IMR-90 (cell line): ENCODE measurements at regions not wholly inside any gene's neighbourhood (a gene's known extent, or its start where the extent isn't known, plus 50 kb on each side); places are given as distances from the start of the nearest gene placed in this dataset.

ENCODE experiments used
- ATAC-seq: fragments of 200-7000 bp; cut with Tn5 transposase; 2 replicates; pipeline ENCODE4 v1.9.1; 2020; ENCODE audit warnings: low read depth, mild to moderate bottlenecking, moderate library complexity
- BruUV-seq: library from RNA; stranded (reverse); fragments of 400-500 nt; replicated peaks from 2 replicates; lab custom pipeline; 2021; lab: Mats Ljungman, UMichigan
- CTCF ChIA-PET: fragments of 300-600 bp; formaldehyde crosslinking; extraction: SDS; loops from one replicate; lab custom pipeline; 2021; ENCODE audit warnings: antibody characterized with exemption; lab: Yijun Ruan, JAX
- POLR2A ChIA-PET: fragments of 300-600 bp; sonication (Branson Sonifier 250); formaldehyde crosslinking; loops from one replicate; lab custom pipeline; 2022; ENCODE audit warnings: antibody characterized with exemption; ENCODE audit not compliant: unreplicated experiment; lab: Charles Lee
- DNase-seq: peaks from one replicate; pipeline ENCODE4 v3.0.0; 2013
- H2AFZ ChIP-seq: replicated peaks from 2 replicates; pipeline ENCODE3; 2013; ENCODE audit warnings: low read length, mild to moderate bottlenecking; ENCODE audit not compliant: poor library complexity
- H2AK5ac ChIP-seq: 2 replicates; pipeline ENCODE4 v1.6.1; 2013; ENCODE audit warnings: low read depth, low read length, inconsistent platforms
- H2AK9ac ChIP-seq: replicated peaks from 2 replicates; pipeline ENCODE3; 2013; ENCODE audit warnings: mild to moderate bottlenecking, low read depth, low read length, moderate library complexity; ENCODE audit not compliant: poor library complexity
- H2BK120ac ChIP-seq: 2 replicates; pipeline ENCODE4 v1.6.1; 2013; ENCODE audit warnings: low read depth, low read length, inconsistent platforms
- H2BK15ac ChIP-seq: 3 replicates; pipeline ENCODE4 v1.6.1; 2013; ENCODE audit warnings: low read depth, low read length, inconsistent platforms
- H2BK20ac ChIP-seq: 2 replicates; pipeline ENCODE4 v1.6.1; 2013; ENCODE audit warnings: low read depth, mild to moderate bottlenecking, inconsistent platforms, low read length, moderate library complexity
- H2BK5ac ChIP-seq: 2 replicates; pipeline ENCODE4 v1.6.1; 2013; ENCODE audit warnings: mild to moderate bottlenecking, low read depth, low read length, inconsistent platforms; ENCODE audit not compliant: poor library complexity, severe bottlenecking
- H3K14ac ChIP-seq: replicated peaks from 2 replicates; pipeline ENCODE4 v1.6.1; 2013; ENCODE audit warnings: low read depth, low read length, inconsistent platforms
- H3K18ac ChIP-seq: 2 replicates; pipeline ENCODE4 v1.6.1; 2013; ENCODE audit warnings: low read depth, low read length, control low read depth
- H3K23ac ChIP-seq: 2 replicates; pipeline ENCODE4 v1.6.1; 2013; ENCODE audit warnings: low read depth, low read length, inconsistent platforms
- H3K27ac ChIP-seq: 2 replicates; pipeline ENCODE4 v1.5.1; 2013; ENCODE audit warnings: mild to moderate bottlenecking, control low read depth, low read length; ENCODE audit not compliant: insufficient read depth
- H3K27me3 ChIP-seq: 2 replicates; pipeline ENCODE4 v1.6.1; 2013; ENCODE audit warnings: low read length; ENCODE audit not compliant: control insufficient read depth, insufficient read depth
- H3K36me3 ChIP-seq: 2 replicates; pipeline ENCODE4 v1.6.1; 2013; ENCODE audit warnings: low read length, mixed read lengths; ENCODE audit not compliant: control insufficient read depth, insufficient read depth
- H3K4ac ChIP-seq: 2 replicates; pipeline ENCODE4 v1.6.1; 2013; ENCODE audit warnings: low read depth, low read length, inconsistent platforms
- H3K4me1 ChIP-seq: 2 replicates; pipeline ENCODE4 v1.6.1; 2013; ENCODE audit warnings: low read length, mixed read lengths; ENCODE audit not compliant: control insufficient read depth, insufficient read depth
- H3K4me2 ChIP-seq: 2 replicates; pipeline ENCODE4 v1.6.1; 2013; ENCODE audit warnings: low read depth, mild to moderate bottlenecking, control low read depth, low read length, moderate library complexity
- H3K4me3 ChIP-seq: 2 replicates; pipeline ENCODE4 v1.5.1; 2013; ENCODE audit warnings: low read depth, mild to moderate bottlenecking, control low read depth, low read length, moderate library complexity; ENCODE audit not compliant: insufficient read depth
- H3K56ac ChIP-seq: 2 replicates; pipeline ENCODE4 v1.6.1; 2013; ENCODE audit warnings: low read length, inconsistent platforms; ENCODE audit not compliant: insufficient read depth; ENCODE audit errors: extremely low read depth
- H3K79me1 ChIP-seq, 2 experiments: 2 replicates each; pipeline ENCODE4 v1.6.1; 2013; ENCODE audit warnings: low read length in 2 of 2, inconsistent platforms in 1 of 2, low read depth in 1 of 2
- H3K9ac ChIP-seq: 2 replicates; pipeline ENCODE4 v1.6.1; 2013; ENCODE audit warnings: low read depth, low read length, control low read depth
- H3K9me1 ChIP-seq: 2 replicates; pipeline ENCODE4 v1.6.1; 2013; ENCODE audit warnings: low read length, inconsistent platforms; ENCODE audit not compliant: insufficient read depth
- H3K9me3 ChIP-seq: 2 replicates; pipeline ENCODE4 v1.6.1; 2013; ENCODE audit warnings: low read length; ENCODE audit not compliant: control insufficient read depth, insufficient read depth
- H4K20me1 ChIP-seq: 2 replicates; pipeline ENCODE4 v1.6.1; 2013; ENCODE audit warnings: low read length, inconsistent platforms; ENCODE audit not compliant: insufficient read depth
- H4K5ac ChIP-seq: 2 replicates; pipeline ENCODE4 v1.6.1; 2013; ENCODE audit warnings: mild to moderate bottlenecking, low read depth, low read length, control low read depth
- H4K8ac ChIP-seq, 2 experiments: 2 replicates each; pipeline ENCODE4 v1.6.1; 2013; ENCODE audit warnings: low read depth in 2 of 2, low read length in 2 of 2, control low read depth in 1 of 2, inconsistent platforms in 1 of 2
- H4K91ac ChIP-seq: 2 replicates; pipeline ENCODE4 v1.6.1; 2013; ENCODE audit warnings: low read depth, low read length, inconsistent platforms; ENCODE audit not compliant: insufficient read depth
- CEBPB ChIP-seq: IDR thresholded peaks from 2 replicates; pipeline ENCODE4 v1.6.1; 2012; ENCODE audit warnings: low read depth, low read length, improper control_type of control experiment
- CTCF ChIP-seq: conservative IDR thresholded peaks from 2 replicates; pipeline ENCODE4 v1.5.1; 2012; ENCODE audit warnings: mild to moderate bottlenecking, low read depth, low read length, improper control_type of control experiment
- RAD21 ChIP-seq: IDR thresholded peaks from 2 replicates; pipeline ENCODE4 v1.6.1; 2012; ENCODE audit warnings: low read length, improper control_type of control experiment
- RCOR1 ChIP-seq: IDR thresholded peaks from 2 replicates; pipeline ENCODE4 v1.6.1; 2012; ENCODE audit warnings: mild to moderate bottlenecking, low read length, improper control_type of control experiment; ENCODE audit not compliant: insufficient replicate concordance
- WGBS, 2 experiments: methylation state at CpG; one replicate each; pipeline versions ENCODE4 v1.1.5 to v1.1.7; 2013; ENCODE audit warnings: missing lambda C conversion rate in 2 of 2; ENCODE audit not compliant: insufficient read length in 1 of 2; ENCODE audit errors: extremely low coverage in 2 of 2; 5-methylcytosine and 5-hydroxymethylcytosine counted together
- dilution Hi-C: fragments of 300-500 bp; cut with HindIII; formaldehyde crosslinking; loops from one replicate; pipeline ENCODE4 v1.14.3; 2018; ENCODE audit warnings: low sequenced_read_pairs; ENCODE audit not compliant: unreplicated experiment
- in situ Hi-C: fragments of 300-500 bp; cut with MboI; formaldehyde crosslinking; loops from 3 replicates; pipeline ENCODE4 v1.14.3; 2019; ENCODE audit warnings: low sequenced_read_pairs, inconsistent platforms, mixed read lengths
- intact Hi-C: fragments of 100-400 bp; cut with micrococcal nuclease; formaldehyde crosslinking; loops from 2 replicates; pipeline ENCODE4 v1.10.0; 2022

GRCh38 chr12:74021937-74022336 lies 515.7 kb upstream of the ATXN7L3B start:
- CTCF ChIA-PET: interaction anchor here (0.7 kb wide), 1 partner anchor 246 kb away, joined by 3 read pairs; no protein-coding TSS in a partner anchor
- Histone ChIP-seq H2BK120ac (no peak overlapping the region), H3K4me1 (no peaks in the 10 kb centered on the region), H3K4ac (no peak overlapping the region), H3K27me3 (no peaks in the 10 kb centered on the region), H3K9me3 (peaks cover 4% of the 10 kb centered on the region; the same call in 1 of the 2 replicates), H3K23ac (no peak overlapping the region), H3K9ac (no peak overlapping the region), H3K14ac (no peak overlapping the region), H2BK20ac (no peak overlapping the region), H3K27ac (no peak overlapping the region), H3K56ac (no peak overlapping the region), H3K4me3 (no peak overlapping the region), H2AK9ac (no peak overlapping the region), H3K36me3 (no peaks in the 10 kb centered on the region), H3K18ac (no peak overlapping the region), H3K4me2 (no peak overlapping the region), H4K5ac (no peak overlapping the region), H4K20me1 (no peaks in the 10 kb centered on the region), H2BK15ac (no peak overlapping the region), H3K9me1 (no peaks in the 10 kb centered on the region), H4K8ac (no peak overlapping the region), H2AK5ac (no peak overlapping the region), H2BK5ac (no peak overlapping the region), H3K79me1 (no peaks in the 10 kb centered on the region), H4K91ac (no peak overlapping the region), H2AFZ (no peak overlapping the region)
- in situ Hi-C loops: no loop called here
- intact Hi-C loops: no loop called here
- POLR2A ChIA-PET: no interaction called here
- dilution Hi-C loops: no loop called here
- 7% methylated on average over 3 of the region's 9 CpGs; no CpG with 5 or more reads in 1 of the 2 experiments for WGBS, 2 experiments
- TF ChIP-seq CTCF: 0 out of 2 replicates have a peak, but pooled peaks have one; percentile 14
- TF ChIP-seq RAD21: 0 out of 2 replicates have a peak, but pooled peaks have one; percentile 23
- TF ChIP-seq RCOR1: no peak
- 0 out of 2 replicates have a peak, but pooled peaks have one; percentile 0 for TF ChIP-seq CEBPB
- ATAC-seq: no peak
- BruUV-seq: no TSS peak
- no peak for DNase-seq
